Panc1 (cell line): ENCODE measurements at regions not wholly inside any gene's neighbourhood (a gene's known extent, or its start where the extent isn't known, plus 50 kb on each side); places are given as distances from the start of the nearest gene placed in this dataset.

Experiments
- POLR2AphosphoS5 ChIP-seq: IDR thresholded peaks from 2 replicates; pipeline ENCODE4 v1.6.1; 2012; ENCODE audit warnings: mild to moderate bottlenecking, low read depth, low read length, moderate library complexity
- TF ChIP-seq, protein P1 (sequence below): fragments of 450-650 bp; IDR thresholded peaks from 2 replicates; pipeline ENCODE4 v1.5.1; 2017; ENCODE audit warnings: mild to moderate bottlenecking
- TF ChIP-seq, protein P2 (sequence below), 2 experiments: IDR thresholded peaks; 2 replicates each; pipeline ENCODE4 v1.6.1; 2011 to 2012; ENCODE audit warnings: low read depth in 2 of 2, control low read depth in 1 of 2, low read length in 1 of 2, mild to moderate bottlenecking in 1 of 2, moderate library complexity in 1 of 2; ENCODE audit not compliant: insufficient read depth in 1 of 2

DNA sequence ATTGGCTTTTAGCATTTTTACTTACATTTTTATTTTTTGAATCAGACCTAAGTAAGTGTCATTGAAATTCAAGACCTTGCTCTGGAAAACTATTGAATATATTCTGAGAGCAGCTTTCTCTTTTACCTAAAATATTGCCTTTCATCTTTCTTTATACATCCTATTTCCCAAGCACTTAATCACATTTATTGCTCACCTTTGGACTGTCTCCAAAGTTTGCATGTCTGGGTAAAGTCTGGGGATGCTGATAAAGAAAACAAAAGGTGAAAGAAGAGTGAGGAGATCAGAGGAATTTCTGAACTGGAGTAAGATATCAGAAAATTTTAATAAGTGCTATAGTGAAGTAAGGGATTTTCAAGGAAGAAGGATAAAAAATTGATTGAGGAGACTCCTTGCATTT is 308.5 kb upstream of the AADAT start:
- TF ChIP-seq, protein P1, sequence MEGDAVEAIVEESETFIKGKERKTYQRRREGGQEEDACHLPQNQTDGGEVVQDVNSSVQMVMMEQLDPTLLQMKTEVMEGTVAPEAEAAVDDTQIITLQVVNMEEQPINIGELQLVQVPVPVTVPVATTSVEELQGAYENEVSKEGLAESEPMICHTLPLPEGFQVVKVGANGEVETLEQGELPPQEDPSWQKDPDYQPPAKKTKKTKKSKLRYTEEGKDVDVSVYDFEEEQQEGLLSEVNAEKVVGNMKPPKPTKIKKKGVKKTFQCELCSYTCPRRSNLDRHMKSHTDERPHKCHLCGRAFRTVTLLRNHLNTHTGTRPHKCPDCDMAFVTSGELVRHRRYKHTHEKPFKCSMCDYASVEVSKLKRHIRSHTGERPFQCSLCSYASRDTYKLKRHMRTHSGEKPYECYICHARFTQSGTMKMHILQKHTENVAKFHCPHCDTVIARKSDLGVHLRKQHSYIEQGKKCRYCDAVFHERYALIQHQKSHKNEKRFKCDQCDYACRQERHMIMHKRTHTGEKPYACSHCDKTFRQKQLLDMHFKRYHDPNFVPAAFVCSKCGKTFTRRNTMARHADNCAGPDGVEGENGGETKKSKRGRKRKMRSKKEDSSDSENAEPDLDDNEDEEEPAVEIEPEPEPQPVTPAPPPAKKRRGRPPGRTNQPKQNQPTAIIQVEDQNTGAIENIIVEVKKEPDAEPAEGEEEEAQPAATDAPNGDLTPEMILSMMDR, result no peak
- TF ChIP-seq, protein P2, sequence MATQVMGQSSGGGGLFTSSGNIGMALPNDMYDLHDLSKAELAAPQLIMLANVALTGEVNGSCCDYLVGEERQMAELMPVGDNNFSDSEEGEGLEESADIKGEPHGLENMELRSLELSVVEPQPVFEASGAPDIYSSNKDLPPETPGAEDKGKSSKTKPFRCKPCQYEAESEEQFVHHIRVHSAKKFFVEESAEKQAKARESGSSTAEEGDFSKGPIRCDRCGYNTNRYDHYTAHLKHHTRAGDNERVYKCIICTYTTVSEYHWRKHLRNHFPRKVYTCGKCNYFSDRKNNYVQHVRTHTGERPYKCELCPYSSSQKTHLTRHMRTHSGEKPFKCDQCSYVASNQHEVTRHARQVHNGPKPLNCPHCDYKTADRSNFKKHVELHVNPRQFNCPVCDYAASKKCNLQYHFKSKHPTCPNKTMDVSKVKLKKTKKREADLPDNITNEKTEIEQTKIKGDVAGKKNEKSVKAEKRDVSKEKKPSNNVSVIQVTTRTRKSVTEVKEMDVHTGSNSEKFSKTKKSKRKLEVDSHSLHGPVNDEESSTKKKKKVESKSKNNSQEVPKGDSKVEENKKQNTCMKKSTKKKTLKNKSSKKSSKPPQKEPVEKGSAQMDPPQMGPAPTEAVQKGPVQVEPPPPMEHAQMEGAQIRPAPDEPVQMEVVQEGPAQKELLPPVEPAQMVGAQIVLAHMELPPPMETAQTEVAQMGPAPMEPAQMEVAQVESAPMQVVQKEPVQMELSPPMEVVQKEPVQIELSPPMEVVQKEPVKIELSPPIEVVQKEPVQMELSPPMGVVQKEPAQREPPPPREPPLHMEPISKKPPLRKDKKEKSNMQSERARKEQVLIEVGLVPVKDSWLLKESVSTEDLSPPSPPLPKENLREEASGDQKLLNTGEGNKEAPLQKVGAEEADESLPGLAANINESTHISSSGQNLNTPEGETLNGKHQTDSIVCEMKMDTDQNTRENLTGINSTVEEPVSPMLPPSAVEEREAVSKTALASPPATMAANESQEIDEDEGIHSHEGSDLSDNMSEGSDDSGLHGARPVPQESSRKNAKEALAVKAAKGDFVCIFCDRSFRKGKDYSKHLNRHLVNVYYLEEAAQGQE (IDR thresholded peaks at IDR 0.05; ENCODE audit: insufficient read depth in 1 of 2, low read depth in 2 of 2, low read length in 1 of 2), result no peak
- no peak for TF ChIP-seq POLR2AphosphoS5
